Mammary epithelial cell (primary cell): ENCODE measurements at regions not wholly inside any gene's neighbourhood (a gene's known extent, or its start where the extent isn't known, plus 50 kb on each side); places are given as distances from the start of the nearest gene placed in this dataset.

Experiments
- CTCF ChIP-seq, 2 donors: IDR thresholded peaks in 1 of 2; conservative IDR thresholded peaks in 1 of 2; 2 replicates each; pipeline ENCODE4 v1.5.1; 2011 to 2012; ENCODE audit warnings: inconsistent platforms in 2 of 2, low read length in 2 of 2, mild to moderate bottlenecking in 2 of 2, control low read depth in 1 of 2, low read depth in 1 of 2; ENCODE audit not compliant: insufficient read depth in 1 of 2; ENCODE audit errors: extremely low read depth in 1 of 2
- EZH2 ChIP-seq: IDR thresholded peaks from 2 replicates; pipeline ENCODE4 v1.6.1; 2012; ENCODE audit warnings: low read length, inconsistent platforms, borderline replicate concordance

- no peak for TF ChIP-seq CTCF (conservative IDR thresholded peaks at IDR 0.05 in 1 of 2, IDR thresholded peaks at IDR 0.05 in 1 of 2; ENCODE audit: extremely low read depth in 1 of 2, insufficient read depth in 1 of 2, low read depth in 1 of 2, low read length in 2 of 2)
- no peak for TF ChIP-seq EZH2
Measured at GRCh38 chr21:14056771-14057191, 154.0 kb downstream of the LIPI start.
